Neural progenitor cell (in vitro differentiated cells): ENCODE measurements at regions not wholly inside any gene's neighbourhood (a gene's known extent, or its start where the extent isn't known, plus 50 kb on each side); places are given as distances from the start of the nearest gene placed in this dataset.
"Not testable (repeated sequence)": the region's sequence is repeated elsewhere in the genome, so short reads cannot be mapped to it uniquely, and the experiment has no call there.

Experiments
- DNase-seq: peaks from one replicate; pipeline ENCODE4 v3.0.0-alpha.2; 2016; ENCODE audit warnings: low spot score
- H2AFZ ChIP-seq: fragments of 200-600 bp; sonication (generic); replicated peaks from 2 replicates; pipeline ENCODE4 v1.6.1; 2016; ENCODE audit warnings: antibody characterized with exemption
- H3F3A ChIP-seq: fragments of 200-600 bp; sonication (generic); 2 replicates; pipeline ENCODE4 v1.6.1; 2016; ENCODE audit warnings: antibody characterized with exemption, low read depth
- H3K27ac ChIP-seq: fragments of 200-600 bp; sonication (generic); 2 replicates; pipeline ENCODE4 v1.5.1; 2016; ENCODE audit warnings: mild to moderate bottlenecking
- H3K27me3 ChIP-seq: fragments of 200-600 bp; sonication (generic); 2 replicates; pipeline ENCODE4 v1.6.1; 2016; ENCODE audit warnings: mild to moderate bottlenecking, moderate library complexity
- H3K36me3 ChIP-seq: fragments of 200-600 bp; sonication (generic); 2 replicates; pipeline ENCODE4 v1.5.1; 2016
- H3K4me1 ChIP-seq: fragments of 200-600 bp; sonication (generic); 2 replicates; pipeline ENCODE4 v1.6.1; 2016; ENCODE audit warnings: mixed run types
- H3K4me2 ChIP-seq: fragments of 200-600 bp; sonication (generic); 2 replicates; pipeline ENCODE4 v1.6.1; 2016
- H3K4me3 ChIP-seq: fragments of 200-600 bp; sonication (generic); 2 replicates; pipeline ENCODE4 v1.5.1; 2016
- H3K79me2 ChIP-seq: fragments of 200-600 bp; sonication (generic); 2 replicates; pipeline ENCODE4 v1.6.1; 2016; ENCODE audit warnings: low read depth
- H3K9ac ChIP-seq: fragments of 200-600 bp; sonication (generic); 2 replicates; pipeline ENCODE4 v1.6.1; 2016
- H3K9me3 ChIP-seq: fragments of 200-600 bp; sonication (generic); 2 replicates; pipeline ENCODE4 v1.5.1; 2016; ENCODE audit warnings: low read depth
- H4K20me1 ChIP-seq: fragments of 200-600 bp; sonication (generic); 2 replicates; pipeline ENCODE4 v1.6.1; 2016; ENCODE audit warnings: low read depth
- H3K27ac Mint-ChIP-seq: 3 replicates; pipeline ENCODE4 v1.8.0; 2021; ENCODE audit warnings: mixed read lengths
- H3K27me3 Mint-ChIP-seq: 2 replicates; pipeline ENCODE4 v1.8.0; 2022; ENCODE audit warnings: low read depth, mild to moderate bottlenecking, inconsistent platforms, moderate library complexity, mixed read lengths; ENCODE audit not compliant: insufficient read depth
- H3K36me3 Mint-ChIP-seq: 3 replicates; pipeline ENCODE4 v1.8.0; 2021; ENCODE audit warnings: mixed read lengths
- H3K4me1 Mint-ChIP-seq: 3 replicates; pipeline ENCODE4 v1.8.0; 2021; ENCODE audit warnings: mixed read lengths
- H3K4me3 Mint-ChIP-seq: 3 replicates; pipeline ENCODE4 v1.8.0; 2021; ENCODE audit warnings: mild to moderate bottlenecking, moderate library complexity, mixed read lengths
- H3K9me3 Mint-ChIP-seq: 3 replicates; pipeline ENCODE4 v1.8.0; 2020; ENCODE audit warnings: mixed read lengths
- CTCF ChIP-seq: fragments of 200-600 bp; sonication (generic); IDR thresholded peaks from 2 replicates; pipeline ENCODE4 v1.5.1; 2017; ENCODE audit warnings: antibody characterized with exemption, mild to moderate bottlenecking
- EZH2 ChIP-seq: fragments of 200-600 bp; sonication (generic); IDR thresholded peaks from 2 replicates; pipeline ENCODE4 v1.6.1; 2017; ENCODE audit warnings: antibody characterized with exemption, mild to moderate bottlenecking, moderate library complexity
- EZH2phosphoT487 ChIP-seq: fragments of 200-600 bp; sonication (generic); IDR thresholded peaks from 2 replicates; pipeline ENCODE4 v1.6.1; 2017; ENCODE audit warnings: antibody characterized with exemption

- Mint-ChIP-seq H3K27ac (no peak overlapping the region), H3K9me3 (no peaks in the 10 kb centered on the region), H3K27me3 (peaks cover 8% of the 10 kb centered on the region), H3K36me3 (no peaks in the 10 kb centered on the region), H3K4me1 (no peaks in the 10 kb centered on the region), H3K4me3 (no peak overlapping the region)
- no peak overlapping the region for H3K27ac ChIP-seq
- H3K27me3 ChIP-seq, result no peaks in the 10 kb centered on the region
- H4K20me1 ChIP-seq, result no peaks in the 10 kb centered on the region
- H3K9me3 ChIP-seq, result no peaks in the 10 kb centered on the region
- no peak overlapping the region for H3K9ac ChIP-seq
- no peak overlapping the region for H2AFZ ChIP-seq
- TF ChIP-seq EZH2 (no peak), EZH2phosphoT487 (no peak), CTCF (no peak)
- H3K36me3 ChIP-seq, result no peaks in the 10 kb centered on the region
- DNase-seq, result no peak
- H3K4me2 ChIP-seq, result no peak overlapping the region
- no peaks in the 10 kb centered on the region for H3K79me2 ChIP-seq
- no peaks in the 10 kb centered on the region for H3F3A ChIP-seq
- no peak overlapping the region for H3K4me3 ChIP-seq
- no peaks in the 10 kb centered on the region for H3K4me1 ChIP-seq
Measured at GRCh38 chr15:26224266-26224665, 361.1 kb upstream of the ATP10A start.

GRCh38 chr15:26223720-26224119 lies 360.6 kb upstream of the ATP10A start:
- no peaks in the 10 kb centered on the region for H3K36me3 Mint-ChIP-seq
- Histone ChIP-seq H3K4me2 (no peak overlapping the region), H3K27ac (no peak overlapping the region), H3F3A (no peaks in the 10 kb centered on the region), H2AFZ (no peak overlapping the region), H3K36me3 (no peaks in the 10 kb centered on the region), H3K9ac (no peak overlapping the region), H3K9me3 (no peaks in the 10 kb centered on the region), H3K4me3 (no peak overlapping the region), H3K27me3 (no peaks in the 10 kb centered on the region), H3K79me2 (no peaks in the 10 kb centered on the region), H3K4me1 (no peaks in the 10 kb centered on the region), H4K20me1 (no peaks in the 10 kb centered on the region)
- H3K4me1 Mint-ChIP-seq, result no peaks in the 10 kb centered on the region
- H3K27ac Mint-ChIP-seq, result no peak overlapping the region
- no peak overlapping the region for H3K4me3 Mint-ChIP-seq
- no peak for TF ChIP-seq CTCF
- no peak for TF ChIP-seq EZH2phosphoT487
- TF ChIP-seq EZH2, result no peak
- peaks cover 8% of the 10 kb centered on the region for H3K27me3 Mint-ChIP-seq
- no peaks in the 10 kb centered on the region for H3K9me3 Mint-ChIP-seq
- DNase-seq, result no peak

- Histone ChIP-seq H3F3A (no peaks in the 10 kb centered on the region), H4K20me1 (no peaks in the 10 kb centered on the region), H3K4me1 (no peaks in the 10 kb centered on the region), H3K79me2 (no peaks in the 10 kb centered on the region), H3K27ac (no peak overlapping the region), H3K27me3 (no peaks in the 10 kb centered on the region), H3K9me3 (no peaks in the 10 kb centered on the region), H3K36me3 (no peaks in the 10 kb centered on the region), H3K9ac (no peak overlapping the region), H3K4me3 (no peak overlapping the region), H3K4me2 (no peak overlapping the region), H2AFZ (peak overlapping the region; percentile 2)
- no peak for DNase-seq
- TF ChIP-seq CTCF, result no peak
- TF ChIP-seq EZH2, result no peak
- TF ChIP-seq EZH2phosphoT487, result no peak
- Mint-ChIP-seq H3K27me3 (peaks cover 6% of the 10 kb centered on the region), H3K9me3 (no peaks in the 10 kb centered on the region), H3K4me1 (no peaks in the 10 kb centered on the region), H3K27ac (no peak overlapping the region), H3K4me3 (no peak overlapping the region), H3K36me3 (no peaks in the 10 kb centered on the region)
Measured at GRCh38 chr15:26222781-26223180, 359.7 kb upstream of the ATP10A start.

- H3K79me2 ChIP-seq, H3K9me3 ChIP-seq, H3K4me3 Mint-ChIP-seq, H3K36me3 ChIP-seq, H4K20me1 ChIP-seq, H3K27me3 ChIP-seq, H3K9me3 Mint-ChIP-seq, H3K4me1 ChIP-seq, H3K27ac Mint-ChIP-seq, H2AFZ ChIP-seq, H3K4me2 ChIP-seq, H3K27ac ChIP-seq, H3F3A ChIP-seq, H3K9ac ChIP-seq, H3K27me3 Mint-ChIP-seq, H3K36me3 Mint-ChIP-seq, H3K4me1 Mint-ChIP-seq, DNase-seq, H3K4me3 ChIP-seq: not testable (repeated sequence)
Measured at GRCh38 chr15:26217043-26217442, 353.9 kb upstream of the ATP10A start.
